ENCODE measurements at regions not wholly inside any gene's neighbourhood (a gene's known extent, or its start where the extent isn't known, plus 50 kb on each side); places are given as distances from the start of the nearest gene placed in this dataset.

DNA sequence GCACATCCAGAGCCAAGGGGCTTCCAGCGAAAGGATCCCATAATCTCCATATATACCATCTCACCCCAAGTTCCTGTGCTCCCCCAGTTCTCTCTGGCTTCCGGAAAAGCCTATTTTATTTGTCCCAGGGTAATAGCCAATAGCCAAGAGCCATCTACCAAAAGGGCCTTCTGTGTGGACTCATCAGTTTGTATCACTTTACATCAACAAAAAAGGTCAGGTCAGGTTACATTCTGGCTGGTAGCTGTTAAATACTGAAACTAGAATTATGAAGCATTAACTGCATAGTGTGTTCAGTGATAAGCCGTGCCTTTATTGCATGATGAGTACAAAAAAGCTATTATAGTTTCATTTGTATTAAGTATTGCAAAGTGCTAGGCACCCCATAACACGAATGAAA lies 223.7 kb downstream of the IRS1 start:
- TF ChIP-seq, protein P1, sequence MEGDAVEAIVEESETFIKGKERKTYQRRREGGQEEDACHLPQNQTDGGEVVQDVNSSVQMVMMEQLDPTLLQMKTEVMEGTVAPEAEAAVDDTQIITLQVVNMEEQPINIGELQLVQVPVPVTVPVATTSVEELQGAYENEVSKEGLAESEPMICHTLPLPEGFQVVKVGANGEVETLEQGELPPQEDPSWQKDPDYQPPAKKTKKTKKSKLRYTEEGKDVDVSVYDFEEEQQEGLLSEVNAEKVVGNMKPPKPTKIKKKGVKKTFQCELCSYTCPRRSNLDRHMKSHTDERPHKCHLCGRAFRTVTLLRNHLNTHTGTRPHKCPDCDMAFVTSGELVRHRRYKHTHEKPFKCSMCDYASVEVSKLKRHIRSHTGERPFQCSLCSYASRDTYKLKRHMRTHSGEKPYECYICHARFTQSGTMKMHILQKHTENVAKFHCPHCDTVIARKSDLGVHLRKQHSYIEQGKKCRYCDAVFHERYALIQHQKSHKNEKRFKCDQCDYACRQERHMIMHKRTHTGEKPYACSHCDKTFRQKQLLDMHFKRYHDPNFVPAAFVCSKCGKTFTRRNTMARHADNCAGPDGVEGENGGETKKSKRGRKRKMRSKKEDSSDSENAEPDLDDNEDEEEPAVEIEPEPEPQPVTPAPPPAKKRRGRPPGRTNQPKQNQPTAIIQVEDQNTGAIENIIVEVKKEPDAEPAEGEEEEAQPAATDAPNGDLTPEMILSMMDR (IDR thresholded peaks at IDR 0.05; ENCODE audit: extremely low read depth, insufficient read depth, missing control alignments) = no peak
- in situ Hi-C loops (cut with MboI; ENCODE audit: low pct_unique_long_range_greater_than_20kb, low sequenced_read_pairs, unreplicated experiment) = no loop called here

GRCh38 chr2:226573158-226573557 lies 226.5 kb downstream of the IRS1 start:
- DNase-seq (ENCODE audit: low spot score) = no peak
- TF ChIP-seq, protein P1 (IDR thresholded peaks at IDR 0.05; ENCODE audit: extremely low read depth, insufficient read depth, missing control alignments) = no peak
- in situ Hi-C loops (cut with MboI; ENCODE audit: low pct_unique_long_range_greater_than_20kb, low sequenced_read_pairs, unreplicated experiment) = no loop called here

More for the DNA sequence above, 223.7 kb downstream of the IRS1 start:
- no peak for DNase-seq (ENCODE audit: low spot score)

DNA sequence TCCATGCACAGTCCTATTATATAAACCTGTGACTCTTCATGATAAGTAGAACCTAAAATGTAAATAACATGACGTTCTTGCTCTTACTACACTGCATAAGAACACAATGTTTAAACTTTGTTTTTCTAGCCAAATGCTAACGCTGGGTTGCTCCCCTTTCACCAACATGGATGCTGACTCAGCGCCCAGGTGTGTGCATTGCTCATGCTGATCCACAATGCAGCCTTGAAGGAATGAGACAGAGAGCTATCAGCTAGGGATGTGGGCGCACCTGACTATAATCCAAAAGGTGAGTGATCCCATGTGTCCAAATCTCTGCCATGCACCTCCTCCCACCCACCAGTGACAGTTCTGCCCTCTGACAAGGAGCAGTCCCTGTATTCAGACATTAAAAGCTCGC lies 235.0 kb downstream of the IRS1 start:
- in situ Hi-C loops (cut with MboI; ENCODE audit: low pct_unique_long_range_greater_than_20kb, low sequenced_read_pairs, unreplicated experiment) = no loop called here
- TF ChIP-seq, protein P1 (IDR thresholded peaks at IDR 0.05; ENCODE audit: extremely low read depth, insufficient read depth, missing control alignments) = no peak
- no peak for DNase-seq (ENCODE audit: low spot score)

- TF ChIP-seq, protein P1 (IDR thresholded peaks at IDR 0.05; ENCODE audit: extremely low read depth, insufficient read depth, missing control alignments) = no peak
- no peak for DNase-seq (ENCODE audit: low spot score)
- in situ Hi-C loops (cut with MboI; ENCODE audit: low pct_unique_long_range_greater_than_20kb, low sequenced_read_pairs, unreplicated experiment) = no loop called here
These were observed 237.7 kb downstream of the IRS1 start for GRCh38 chr2:226561962-226562361.

DNA sequence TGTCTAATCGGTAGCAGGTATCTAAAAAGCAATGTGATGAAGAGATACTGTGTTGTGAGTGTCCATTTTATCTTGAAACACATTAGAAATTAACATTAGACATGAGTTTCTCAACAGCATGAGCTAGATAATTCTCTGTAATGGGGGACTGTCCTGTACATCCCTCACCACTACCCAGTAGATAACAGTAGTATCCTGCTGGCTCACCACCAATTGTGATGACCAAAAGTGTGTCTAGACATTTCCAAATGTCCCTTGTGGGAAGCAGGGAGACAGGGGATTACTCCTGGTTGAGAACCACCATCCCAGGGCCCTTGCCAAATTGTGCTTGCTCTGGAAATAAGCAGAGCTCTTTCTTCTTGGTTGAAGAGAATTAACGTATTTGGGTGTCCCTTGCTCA lies 239.3 kb downstream of the IRS1 start:
- TF ChIP-seq, protein P1 (IDR thresholded peaks at IDR 0.05; ENCODE audit: extremely low read depth, insufficient read depth, missing control alignments) = no peak
- in situ Hi-C loops (cut with MboI; ENCODE audit: low pct_unique_long_range_greater_than_20kb, low sequenced_read_pairs, unreplicated experiment) = no loop called here
- DNase-seq (ENCODE audit: low spot score) = no peak

- TF ChIP-seq, protein P1 (IDR thresholded peaks at IDR 0.05; ENCODE audit: extremely low read depth, insufficient read depth, missing control alignments) = no peak
- in situ Hi-C loops (cut with MboI; ENCODE audit: low pct_unique_long_range_greater_than_20kb, low sequenced_read_pairs, unreplicated experiment) = no loop called here
- no peak for DNase-seq (ENCODE audit: low spot score)
These were observed 240.1 kb downstream of the IRS1 start for GRCh38 chr2:226559536-226559935.

DNA sequence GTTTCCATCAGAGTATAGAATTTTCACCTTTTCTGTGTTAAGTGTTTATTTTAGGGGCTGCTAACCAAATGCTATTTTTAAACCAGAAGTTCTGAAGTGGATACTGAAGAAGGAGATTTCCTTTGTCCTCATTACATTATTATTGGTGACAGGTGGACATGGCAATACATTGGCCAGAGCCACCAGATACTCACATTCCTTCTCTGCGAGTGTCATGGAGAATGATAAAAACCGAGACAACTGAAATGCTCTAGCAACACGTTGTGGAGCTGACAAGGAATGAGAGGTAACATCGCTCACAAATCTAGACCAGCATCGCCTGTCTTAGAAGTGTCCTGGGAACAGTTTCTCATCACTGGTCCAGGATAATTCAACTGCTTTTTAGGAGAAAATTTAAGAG lies 241.2 kb downstream of the IRS1 start:
- DNase-seq (ENCODE audit: low spot score) = no peak
- in situ Hi-C loops (cut with MboI; ENCODE audit: low pct_unique_long_range_greater_than_20kb, low sequenced_read_pairs, unreplicated experiment) = no loop called here
- TF ChIP-seq, protein P1 (IDR thresholded peaks at IDR 0.05; ENCODE audit: extremely low read depth, insufficient read depth, missing control alignments) = no peak
